ENCODE measurements at regions not wholly inside any gene's neighbourhood (a gene's known extent, or its start where the extent isn't known, plus 50 kb on each side); places are given as distances from the start of the nearest gene placed in this dataset.
A peak's percentile ranks its signal among the peaks of the same experiment; 100 is the strongest.
"Not testable (repeated sequence)": the region's sequence is repeated elsewhere in the genome, so short reads cannot be mapped to it uniquely, and the experiment has no call there.

DNA sequence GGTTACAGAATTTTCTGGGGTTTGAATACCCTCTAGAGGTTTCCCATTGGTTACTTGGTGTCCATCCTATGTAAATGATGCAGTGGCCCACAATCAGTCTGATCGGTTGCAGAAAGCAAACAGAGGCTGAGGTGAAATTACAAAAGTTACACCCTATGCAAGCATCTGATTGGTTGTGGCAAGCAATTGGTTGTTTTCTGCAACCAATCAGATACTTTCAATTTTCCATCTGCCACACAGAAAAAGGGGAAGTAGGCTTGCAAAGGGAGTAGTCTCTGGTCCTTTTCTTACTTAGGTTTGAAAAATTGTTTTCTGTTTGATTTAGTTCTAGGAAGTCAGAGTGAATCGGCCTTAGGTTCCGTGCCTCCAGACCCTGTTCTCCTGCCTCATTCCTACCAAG lies 93.1 kb downstream of the WTIP start:
- DNase-seq = peak; percentile 20

DNA sequence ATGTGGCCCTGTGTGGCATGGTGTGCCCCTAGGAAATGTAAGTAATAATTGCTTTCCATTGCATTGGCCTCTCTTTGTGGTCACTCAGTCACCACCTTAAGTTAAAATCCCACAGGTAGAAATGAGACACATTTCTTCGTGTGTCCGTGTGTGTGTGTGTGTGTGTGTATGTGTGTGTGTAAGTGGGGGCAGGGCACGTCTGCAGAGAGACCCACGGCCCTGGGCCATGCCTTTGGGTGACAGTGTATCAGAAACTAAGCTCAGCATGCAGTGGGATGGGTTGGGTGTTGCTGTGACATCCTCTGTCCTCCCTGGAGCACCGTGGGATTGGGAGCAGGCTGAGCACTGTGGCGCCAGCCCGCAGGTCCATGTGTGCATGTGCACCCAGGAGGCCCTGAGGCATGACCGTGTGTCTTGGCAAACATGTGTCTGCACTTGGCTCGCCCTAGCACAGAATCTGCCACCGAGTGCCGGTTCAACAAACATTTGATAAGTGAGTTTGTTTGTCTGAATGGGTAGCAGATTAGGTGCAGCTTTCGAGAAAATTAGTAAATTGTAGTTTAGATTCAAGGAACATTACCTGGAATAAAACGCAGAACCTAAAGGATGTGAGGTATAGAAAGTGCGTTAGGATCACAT lies 91.8 kb downstream of the WTIP start:
- no peak for DNase-seq

DNA sequence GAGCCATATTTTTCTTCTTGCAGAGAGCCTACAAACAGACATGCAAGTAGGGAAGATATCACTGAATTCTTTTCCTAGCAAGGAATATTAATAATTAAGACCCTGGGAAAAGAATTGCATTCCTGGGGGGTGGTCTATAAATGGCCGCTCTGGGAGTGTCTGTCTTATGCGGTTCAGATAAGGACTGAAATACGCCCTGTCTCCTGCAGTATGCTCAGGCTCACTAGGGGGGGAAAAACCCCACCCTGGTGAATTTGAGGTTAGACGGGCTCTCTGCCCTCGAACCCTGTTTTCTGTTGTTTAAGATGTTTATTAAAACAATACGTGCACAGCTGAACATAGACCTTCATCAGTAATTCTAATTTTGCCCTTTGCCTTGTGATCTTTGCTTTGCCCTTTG lies 88.6 kb downstream of the WTIP start:
- DNase-seq = not testable (repeated sequence)

DNA sequence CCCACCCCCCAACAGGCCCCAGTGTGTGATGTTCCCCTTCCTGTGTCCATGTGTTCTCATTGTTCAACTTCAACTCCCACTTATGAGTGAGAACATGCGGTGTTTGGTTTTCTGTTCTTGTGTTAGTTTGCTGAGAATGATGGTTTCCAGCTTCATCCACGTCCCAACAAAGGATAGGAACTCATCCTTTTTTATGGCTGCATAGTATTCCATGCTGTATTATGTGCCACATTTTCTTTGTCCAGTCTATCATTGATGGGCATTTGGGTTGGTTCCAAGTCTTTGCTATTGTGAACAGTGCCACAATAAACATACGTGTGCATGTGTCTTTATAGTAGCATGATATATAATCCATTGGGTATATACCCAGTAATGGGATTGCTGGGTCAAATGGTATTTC lies 80.8 kb downstream of the WTIP start:
- not testable (repeated sequence) for DNase-seq
